H4 (cell line): ENCODE measurements at regions not wholly inside any gene's neighbourhood (a gene's known extent, or its start where the extent isn't known, plus 50 kb on each side); places are given as distances from the start of the nearest gene placed in this dataset.

Source experiments
- DNase-seq: peaks from one replicate; pipeline ENCODE4 v3.0.0-alpha.2; 2015; ENCODE audit warnings: low spot score

GRCh38 chr4:82031376-82031927, 342.3 kb downstream of the HNRNPD start:
- DNase-seq: no peak

GRCh38 chr4:82017680-82018079, 356.1 kb downstream of the HNRNPD start:
- DNase-seq: no peak

- no peak for DNase-seq
These were observed 368.6 kb downstream of the HNRNPD start for GRCh38 chr4:82005158-82005557.

GRCh38 chr4:81997313-81997712, 376.5 kb downstream of the HNRNPD start:
- DNase-seq: no peak

GRCh38 chr4:81990898-81991297, 382.9 kb downstream of the HNRNPD start:
- DNase-seq: no peak

- DNase-seq: no peak
These were observed 383.6 kb downstream of the HNRNPD start for GRCh38 chr4:81990211-81990610.

GRCh38 chr4:81989202-81989601, 384.6 kb downstream of the HNRNPD start:
- no peak for DNase-seq

- no peak for DNase-seq
These were observed 385.6 kb downstream of the HNRNPD start for GRCh38 chr4:81988178-81988577.

GRCh38 chr4:81984746-81985145, 389.0 kb downstream of the HNRNPD start:
- no peak for DNase-seq

GRCh38 chr4:81982846-81983540, 390.8 kb downstream of the HNRNPD start:
- no peak for DNase-seq

GRCh38 chr4:81981218-81981617, 392.6 kb downstream of the HNRNPD start:
- DNase-seq: no peak

GRCh38 chr4:81974523-81974922, 399.3 kb downstream of the HNRNPD start:
- DNase-seq: no peak

GRCh38 chr4:81971637-81972381, 402.0 kb downstream of the HNRNPD start:
- DNase-seq: no peak

GRCh38 chr4:81971061-81971460, 402.7 kb downstream of the HNRNPD start:
- DNase-seq: no peak

GRCh38 chr4:81970454-81970853, 403.3 kb downstream of the HNRNPD start:
- DNase-seq: no peak

GRCh38 chr4:81966676-81967075, 407.1 kb downstream of the HNRNPD start:
- no peak for DNase-seq

GRCh38 chr4:81965911-81966310, 407.9 kb downstream of the HNRNPD start:
- DNase-seq: no peak

- DNase-seq: no peak
These were observed 408.3 kb downstream of the HNRNPD start for GRCh38 chr4:81965454-81965853.

GRCh38 chr4:81963763-81964020, 410.1 kb downstream of the HNRNPD start:
- DNase-seq: no peak

GRCh38 chr4:81963015-81963762, 410.6 kb downstream of the HNRNPD start:
- no peak for DNase-seq

GRCh38 chr4:81960961-81961360, 412.8 kb downstream of the HNRNPD start:
- no peak for DNase-seq

- no peak for DNase-seq
These were observed 419.5 kb downstream of the HNRNPD start for GRCh38 chr4:81954271-81954670.
